H1 (cell line): ENCODE measurements at regions not wholly inside any gene's neighbourhood (a gene's known extent, or its start where the extent isn't known, plus 50 kb on each side); places are given as distances from the start of the nearest gene placed in this dataset.
"Not testable (repeated sequence)": the region's sequence is repeated elsewhere in the genome, so short reads cannot be mapped to it uniquely, and the experiment has no call there.

Experiments
- CTCF ChIA-PET: fragments of 300-600 bp; sonication (Branson Sonifier 250); formaldehyde crosslinking; loops from one replicate; lab custom pipeline; 2021; ENCODE audit not compliant: partially characterized antibody; lab: Charles Lee
- POLR2A ChIA-PET: fragments of 300-600 bp; sonication (Branson Sonifier 250); formaldehyde crosslinking; loops from one replicate; lab custom pipeline; 2021; ENCODE audit warnings: inconsistent platforms; ENCODE audit not compliant: partially characterized antibody; lab: Charles Lee
- DNase-seq, 2 experiments: peaks; one replicate each; pipeline versions ENCODE4 v3.0.0 to v3.0.0-alpha.2; 2010 to 2022; ENCODE audit warnings: low spot score in 2 of 2, low read depth in 1 of 2, mixed read lengths in 1 of 2
- FAIRE-seq: peaks from 2 replicates; lab custom pipeline; 2011; peaks lifted over from hg19 to GRCh38; lab: Jason Lieb, UNC
- H2AFZ ChIP-seq: 2 replicates; pipeline ENCODE4 v1.8.1; 2012; ENCODE audit warnings: low read length, inconsistent platforms
- H2AK5ac ChIP-seq: 2 replicates; pipeline ENCODE4 v1.6.1; 2013; ENCODE audit warnings: low read depth, low read length
- H2BK120ac ChIP-seq: replicated peaks from 2 replicates; pipeline ENCODE3; 2013; ENCODE audit warnings: low read depth, low read length, inconsistent platforms
- H2BK12ac ChIP-seq: 2 replicates; pipeline ENCODE4 v1.6.1; 2013; ENCODE audit warnings: low read depth, low read length
- H2BK15ac ChIP-seq: 2 replicates; pipeline ENCODE4 v1.6.1; 2013; ENCODE audit warnings: low read length
- H2BK20ac ChIP-seq: 2 replicates; pipeline ENCODE4 v1.6.1; 2013; ENCODE audit warnings: low read length
- H2BK5ac ChIP-seq: 2 replicates; pipeline ENCODE4 v1.6.1; 2013; ENCODE audit warnings: low read depth, low read length
- H3K14ac ChIP-seq: 2 replicates; pipeline ENCODE4 v1.6.1; 2013; ENCODE audit warnings: inconsistent platforms; ENCODE audit not compliant: insufficient read length
- H3K18ac ChIP-seq: 2 replicates; pipeline ENCODE4 v1.6.1; 2013; ENCODE audit warnings: low read length; ENCODE audit errors: extremely low read depth
- H3K23ac ChIP-seq: 2 replicates; pipeline ENCODE4 v1.6.1; 2013; ENCODE audit warnings: inconsistent platforms; ENCODE audit not compliant: insufficient read length
- H3K23me2 ChIP-seq: 2 replicates; pipeline ENCODE4 v1.6.1; 2013; ENCODE audit warnings: low read depth, low read length
- H3K27ac ChIP-seq: 2 replicates; pipeline ENCODE4 v1.6.1; 2011; ENCODE audit warnings: low read depth, low read length, inconsistent platforms
- H3K27me3 ChIP-seq, 4 experiments: replicated peaks in 1 of 4; 1 replicate in 1 of 4; 2 replicates in 3 of 4; pipeline versions ENCODE4 v1.6.1 to v1.8.1; 2011 to 2013; ENCODE audit warnings: low read length in 3 of 4, mild to moderate bottlenecking in 3 of 4, inconsistent platforms in 2 of 4, mixed read lengths in 2 of 4, moderate library complexity in 1 of 4; ENCODE audit not compliant: control insufficient read depth in 3 of 4, insufficient read depth in 3 of 4; ENCODE audit errors: extremely low read depth in 1 of 4
- H3K36me3 ChIP-seq, 4 experiments: 2 replicates each; pipeline versions ENCODE4 v1.6.1 to v1.8.1; 2011 to 2013; ENCODE audit warnings: mild to moderate bottlenecking in 4 of 4, low read length in 3 of 4, moderate library complexity in 2 of 4, control low read depth in 1 of 4, inconsistent platforms in 1 of 4; ENCODE audit not compliant: insufficient read depth in 4 of 4, control insufficient read depth in 2 of 4
- H3K4ac ChIP-seq: replicated peaks from 2 replicates; pipeline ENCODE3; 2013; ENCODE audit warnings: low read length, low read depth, mixed read lengths, inconsistent platforms; ENCODE audit not compliant: insufficient read length
- H3K4me1 ChIP-seq, 4 experiments: replicated peaks in 1 of 4; 1 replicate in 1 of 4; 2 replicates in 3 of 4; pipeline versions ENCODE4 v1.6.1 to v1.8.1; 2011 to 2013; ENCODE audit warnings: low read length in 3 of 4, inconsistent platforms in 2 of 4, mixed read lengths in 1 of 4; ENCODE audit not compliant: insufficient read depth in 4 of 4, control insufficient read depth in 3 of 4
- H3K4me2 ChIP-seq, 2 experiments: 2 replicates each; pipeline versions ENCODE4 v1.6.1 to v1.8.1; 2011 to 2013; ENCODE audit warnings: low read depth in 2 of 2, low read length in 2 of 2, control low read depth in 1 of 2, inconsistent platforms in 1 of 2, mild to moderate bottlenecking in 1 of 2; ENCODE audit not compliant: insufficient read depth in 1 of 2
- H3K4me3 ChIP-seq, 4 experiments: fragments of 200-600, 300-600 bp in 1 of 4; sonication (generic), shearing (Covaris generic), sonication (Bioruptor Twin) in 1 of 4; 2 replicates each; pipeline versions ENCODE4 v1.5.1 to v1.8.1; 2011 to 2016; ENCODE audit warnings: low read length in 4 of 4, low read depth in 3 of 4, control low read depth in 2 of 4, inconsistent platforms in 2 of 4, mild to moderate bottlenecking in 2 of 4, mixed read lengths in 1 of 4, moderate library complexity in 1 of 4; ENCODE audit not compliant: insufficient read depth in 2 of 4; ENCODE audit errors: extremely low read depth in 1 of 4
- H3K56ac ChIP-seq: replicated peaks from 2 replicates; pipeline ENCODE3; 2013; ENCODE audit warnings: low read depth, mild to moderate bottlenecking, mixed read lengths, low read length, inconsistent platforms; ENCODE audit not compliant: insufficient read length
- H3K79me1 ChIP-seq: 2 replicates; pipeline ENCODE4 v1.6.1; 2013; ENCODE audit warnings: low read depth, low read length, control low read depth
- H3K79me2 ChIP-seq, 2 experiments: 2 replicates each; pipeline versions ENCODE4 v1.6.1 to v1.8.1; 2012 to 2013; ENCODE audit warnings: low read length in 2 of 2, mild to moderate bottlenecking in 2 of 2, inconsistent platforms in 1 of 2; ENCODE audit not compliant: insufficient read depth in 2 of 2, control insufficient read depth in 1 of 2
- H3K9ac ChIP-seq, 4 experiments: replicated peaks in 1 of 4; 1 replicate in 1 of 4; 2 replicates in 3 of 4; pipeline versions ENCODE4 v1.6.1 to v1.8.1; 2011 to 2013; ENCODE audit warnings: low read depth in 3 of 4, low read length in 3 of 4, control low read depth in 2 of 4, mild to moderate bottlenecking in 2 of 4, moderate library complexity in 2 of 4, inconsistent platforms in 1 of 4; ENCODE audit errors: extremely low read depth in 1 of 4
- H3K9me3 ChIP-seq, 2 experiments: 2 replicates each; pipeline versions ENCODE4 v1.6.1 to v1.8.1; 2012 to 2013; ENCODE audit warnings: mild to moderate bottlenecking in 2 of 2, moderate library complexity in 2 of 2, control low read depth in 1 of 2, inconsistent platforms in 1 of 2, low read depth in 1 of 2, low read length in 1 of 2, mixed read lengths in 1 of 2; ENCODE audit not compliant: insufficient read depth in 2 of 2
- H4K20me1 ChIP-seq, 2 experiments: replicated peaks in 1 of 2; 2 replicates each; pipeline versions ENCODE3 to v1.8.1; 2011 to 2013; ENCODE audit warnings: inconsistent platforms in 2 of 2, low read length in 2 of 2, mild to moderate bottlenecking in 1 of 2; ENCODE audit not compliant: insufficient read depth in 2 of 2, control insufficient read depth in 1 of 2
- H4K5ac ChIP-seq: 2 replicates; pipeline ENCODE4 v1.6.1; 2013; ENCODE audit warnings: low read length, low read depth, mixed read lengths, inconsistent platforms; ENCODE audit not compliant: insufficient read length
- H4K8ac ChIP-seq: 2 replicates; pipeline ENCODE4 v1.8.0; 2013; ENCODE audit warnings: mild to moderate bottlenecking, moderate library complexity, low read length, inconsistent platforms; ENCODE audit not compliant: insufficient read depth; ENCODE audit errors: extremely low read depth
- H4K91ac ChIP-seq: replicated peaks from 2 replicates; pipeline ENCODE3; 2013; ENCODE audit warnings: low read length, mixed read lengths, inconsistent platforms; ENCODE audit not compliant: insufficient read length
- ASH2L ChIP-seq: fragments of 200-600, 300-600 bp; sonication (generic); IDR thresholded peaks from one replicate; pipeline ENCODE4 v1.7.1; 2017; ENCODE audit warnings: low read length
- BCL11A ChIP-seq, 2 experiments: IDR thresholded peaks; one replicate each; pipeline ENCODE4 v1.6.1; 2011; ENCODE audit warnings: low read depth in 2 of 2, low read length in 2 of 2, mild to moderate bottlenecking in 2 of 2
- CEBPB ChIP-seq: IDR thresholded peaks from 2 replicates; pipeline ENCODE4 v1.6.1; 2012; ENCODE audit warnings: low read depth, low read length
- FOSL1 ChIP-seq: IDR thresholded peaks from 2 replicates; pipeline ENCODE4 v1.6.1; 2011; ENCODE audit warnings: mild to moderate bottlenecking, low read depth, low read length, moderate library complexity; ENCODE audit not compliant: insufficient read depth
- SIX5 ChIP-seq: IDR thresholded peaks from 2 replicates; pipeline ENCODE4 v1.6.1; 2011; ENCODE audit warnings: mild to moderate bottlenecking, low read depth, low read length
- WGBS, 2 experiments: shearing (Covaris generic) in 1 of 2; methylation state at CpG; one replicate each; pipeline versions ENCODE4 v1.1.6 to v1.1.7; 2013 to 2015; ENCODE audit warnings: low lambda C conversion rate in 2 of 2, mixed read lengths in 2 of 2, inconsistent platforms in 1 of 2, low coverage in 1 of 2, missing lambda C conversion rate in 1 of 2; ENCODE audit not compliant: insufficient replicate concordance in 2 of 2, insufficient coverage in 1 of 2, insufficient read length in 1 of 2; ENCODE audit errors: extremely low coverage in 1 of 2, missing lambda C conversion rate in 1 of 2; 5-methylcytosine and 5-hydroxymethylcytosine counted together

DNA sequence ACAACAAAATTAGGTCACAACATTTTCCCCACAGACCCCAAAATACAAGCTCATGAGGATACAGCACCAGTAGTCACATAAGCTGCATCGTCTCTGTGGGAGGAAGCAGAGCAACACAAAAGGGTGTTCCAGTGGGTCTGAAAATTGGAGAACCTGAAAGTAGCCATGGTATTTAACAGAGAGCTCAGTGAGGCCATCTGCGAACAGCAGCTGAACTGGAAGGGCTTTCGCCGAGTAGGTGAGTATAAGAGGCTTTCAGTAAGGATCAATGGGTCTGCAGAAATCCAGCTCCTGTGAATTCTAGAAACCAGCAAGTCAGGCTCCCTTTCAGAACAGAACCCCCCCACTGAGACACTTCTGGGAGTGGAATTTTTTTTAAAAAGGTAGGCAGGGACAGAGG is 120.0 kb upstream of the RREB1 start (continued):
- TF ChIP-seq FOSL1: no peak
- no peak for TF ChIP-seq SIX5
- TF ChIP-seq ASH2L: no peak
- no peak for TF ChIP-seq CEBPB
- TF ChIP-seq BCL11A (IDR thresholded peaks at IDR 0.05; ENCODE audit: low read depth in 2 of 2, low read length in 2 of 2): no peak

DNA sequence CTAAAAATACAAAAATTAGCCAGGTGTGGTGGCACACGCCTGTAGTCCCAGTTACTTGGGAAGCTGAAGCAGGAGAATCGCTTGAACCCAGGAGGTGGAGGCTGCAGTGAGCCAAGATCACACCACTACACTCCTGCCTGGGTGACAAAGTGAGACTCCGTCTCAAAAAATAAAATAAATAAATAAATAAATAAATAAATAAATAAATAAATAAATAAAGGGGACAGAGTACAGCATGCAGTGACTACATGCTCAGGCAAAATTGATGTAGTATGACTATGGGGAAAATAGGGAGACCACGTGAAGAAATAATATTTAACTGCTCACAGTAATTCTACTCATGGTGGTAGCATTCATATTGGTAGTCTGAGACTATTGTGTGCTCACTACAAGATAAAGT is 117.7 kb upstream of the RREB1 start:
- POLR2A ChIA-PET, H3K4me3 ChIP-seq, H3K23me2 ChIP-seq, H3K27ac ChIP-seq, H3K79me1 ChIP-seq, H3K36me3 ChIP-seq, H3K9me3 ChIP-seq, H3K4me2 ChIP-seq, H3K23ac ChIP-seq, H2BK12ac ChIP-seq, DNase-seq, H4K91ac ChIP-seq, H2BK120ac ChIP-seq, H3K27me3 ChIP-seq, CTCF ChIA-PET, FAIRE-seq, H3K9ac ChIP-seq, H2AFZ ChIP-seq, H4K20me1 ChIP-seq, H3K79me2 ChIP-seq, H3K14ac ChIP-seq, H3K18ac ChIP-seq, H4K5ac ChIP-seq, H2BK5ac ChIP-seq, H2AK5ac ChIP-seq, H3K4me1 ChIP-seq, H3K56ac ChIP-seq, H2BK15ac ChIP-seq, H2BK20ac ChIP-seq, H4K8ac ChIP-seq, H3K4ac ChIP-seq: not testable (repeated sequence)
- 96% methylated on average over 4 of the region's 4 CpGs; no CpG with 5 or more reads in 1 of the 2 experiments for WGBS, 2 experiments
